ENCODE measurements at regions not wholly inside any gene's neighbourhood (a gene's known extent, or its start where the extent isn't known, plus 50 kb on each side); places are given as distances from the start of the nearest gene placed in this dataset.

GRCh38 chr2:191476901-191477300 is 201.0 kb upstream of the NABP1 start:
- no peak for DNase-seq

DNA sequence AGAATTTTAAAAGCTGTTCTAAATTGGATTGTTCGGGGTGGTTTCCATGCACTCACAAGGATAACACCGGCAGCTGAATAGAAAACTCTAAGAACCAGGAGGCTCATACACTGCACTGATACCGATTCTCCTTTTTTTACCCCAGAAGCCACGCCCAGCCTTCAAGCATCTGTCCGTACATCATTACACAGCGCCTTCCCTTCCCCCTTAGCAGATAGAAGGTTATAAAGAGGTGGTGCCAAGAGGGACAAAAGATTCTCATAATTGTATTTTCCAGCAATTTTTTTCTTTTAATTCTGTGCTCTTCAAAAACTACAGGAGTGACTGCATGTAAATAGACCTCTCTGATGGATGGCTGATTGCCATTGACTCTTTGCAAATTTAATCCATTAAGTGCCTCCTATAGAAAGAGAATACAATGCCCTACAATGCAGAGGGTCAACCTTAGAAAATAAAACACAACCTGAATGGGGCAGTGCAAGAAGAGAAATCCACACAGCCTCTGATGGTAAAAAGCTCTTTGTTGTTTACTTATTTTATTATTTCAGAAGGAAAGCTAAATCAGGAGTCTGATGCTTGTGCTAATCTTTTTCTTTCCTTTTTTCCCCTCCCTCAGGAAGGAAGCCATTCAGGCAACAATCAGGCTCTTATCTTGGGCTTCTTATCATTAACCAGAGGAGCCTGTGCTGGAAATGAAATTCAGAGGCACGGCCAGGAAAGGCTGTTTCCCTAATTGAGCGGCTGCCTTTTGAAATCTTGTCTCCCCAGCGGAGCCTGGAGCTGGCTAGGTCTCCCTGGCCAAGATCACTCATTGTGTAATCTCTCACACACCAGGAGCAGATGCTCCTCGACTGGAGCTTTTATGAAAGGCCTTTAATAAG is 198.9 kb upstream of the NABP1 start:
- DNase-seq = no peak

GRCh38 chr2:191479680-191480023 is 198.3 kb upstream of the NABP1 start:
- no peak for DNase-seq

- DNase-seq = no peak
Observed at GRCh38 chr2:191481305-191482070, 196.4 kb upstream of the NABP1 start.

- DNase-seq = no peak
Observed at GRCh38 chr2:191483117-191483516, 194.8 kb upstream of the NABP1 start.

DNA sequence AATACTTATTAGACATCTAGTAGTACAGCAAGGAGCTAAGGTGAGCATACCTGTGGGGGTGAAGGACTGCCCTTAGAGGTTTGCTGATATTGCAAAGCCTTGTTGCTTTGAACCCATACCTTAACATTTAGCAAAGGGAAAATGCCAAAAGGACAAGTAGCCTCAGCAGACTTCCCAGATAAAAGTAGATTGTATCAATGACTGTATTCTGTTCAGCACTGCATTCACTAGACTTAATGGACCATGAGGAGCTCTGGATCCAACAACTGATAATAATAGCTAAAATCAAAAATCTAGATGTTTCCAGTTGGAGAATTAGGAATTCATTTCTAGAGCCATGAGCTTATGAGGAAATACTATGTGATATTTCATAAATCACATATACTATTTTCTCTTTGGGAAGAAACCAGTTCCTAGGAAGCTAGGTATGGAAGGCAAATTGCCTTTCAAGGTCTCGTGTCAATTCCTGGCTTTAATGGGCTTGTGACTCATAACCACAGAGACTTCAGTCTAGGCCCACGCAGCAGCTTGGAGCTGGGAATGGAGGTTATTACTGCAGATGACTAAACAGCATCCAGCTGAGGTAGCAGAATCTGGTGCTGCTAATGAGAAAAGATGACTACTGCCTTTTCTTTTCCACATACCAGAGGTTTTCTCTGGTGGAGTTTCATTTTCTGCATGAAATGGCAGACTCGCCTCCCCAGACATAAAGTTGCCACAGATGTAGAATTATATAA is 191.2 kb upstream of the NABP1 start:
- DNase-seq = peak; percentile 10

DNA sequence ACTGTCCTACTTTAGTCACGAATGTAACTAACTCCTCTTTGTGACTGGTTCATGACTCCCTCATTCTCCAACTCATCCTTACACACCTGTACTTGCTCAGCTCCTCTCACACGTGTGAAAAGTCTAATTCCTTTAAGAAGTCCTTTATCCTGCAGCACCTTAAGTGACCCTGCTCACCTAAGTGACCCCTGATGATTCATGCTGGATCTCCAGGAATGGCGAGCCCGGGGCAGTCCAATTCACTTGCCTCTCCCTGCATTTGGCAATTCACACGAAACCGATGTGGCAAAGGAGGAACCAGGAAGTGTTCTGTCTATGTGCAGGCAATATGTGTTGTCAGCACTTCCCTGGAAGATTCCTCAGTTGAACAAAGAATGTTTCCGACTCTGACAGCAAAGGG is 189.8 kb upstream of the NABP1 start:
- DNase-seq = no peak

DNA sequence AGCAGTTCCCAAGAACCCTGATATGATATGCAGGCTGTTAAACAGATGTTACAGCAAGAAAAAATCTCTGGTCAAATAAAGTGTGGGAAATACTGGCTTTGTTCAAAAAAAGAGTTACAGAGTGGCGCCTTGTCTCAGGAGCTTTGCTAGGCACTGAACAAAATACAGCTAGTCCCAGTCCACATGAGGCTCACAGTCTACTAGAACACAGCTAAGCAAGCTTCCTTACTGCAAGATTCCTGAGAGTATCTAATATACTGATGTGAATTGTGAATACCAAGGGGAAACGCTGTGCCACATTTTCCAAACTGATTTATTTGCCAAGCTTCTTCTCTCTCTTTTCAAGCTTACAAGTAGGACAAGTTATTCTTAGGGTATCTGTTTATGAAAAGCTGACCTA is 188.8 kb upstream of the NABP1 start:
- DNase-seq = no peak

DNA sequence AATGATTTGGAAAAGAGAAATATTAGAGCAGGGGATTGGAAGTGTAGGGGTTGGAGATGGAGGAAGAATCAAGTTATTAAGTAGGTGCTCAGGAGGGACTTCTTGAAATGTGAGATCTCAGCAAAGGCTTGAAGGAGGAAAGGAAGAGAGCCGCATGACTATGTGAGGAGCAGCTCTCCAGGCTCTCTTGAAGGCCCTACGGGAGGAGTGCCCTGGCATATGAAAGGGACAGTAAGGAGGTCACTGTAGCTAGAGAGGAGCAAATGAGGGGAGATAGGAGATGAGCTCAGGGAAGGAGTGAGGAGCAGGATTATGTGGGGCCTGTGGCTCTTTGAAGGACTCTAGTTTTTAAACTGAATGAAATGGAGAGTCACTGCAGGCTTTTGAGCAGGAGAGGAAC is 181.1 kb upstream of the NABP1 start:
- no peak for DNase-seq

DNA sequence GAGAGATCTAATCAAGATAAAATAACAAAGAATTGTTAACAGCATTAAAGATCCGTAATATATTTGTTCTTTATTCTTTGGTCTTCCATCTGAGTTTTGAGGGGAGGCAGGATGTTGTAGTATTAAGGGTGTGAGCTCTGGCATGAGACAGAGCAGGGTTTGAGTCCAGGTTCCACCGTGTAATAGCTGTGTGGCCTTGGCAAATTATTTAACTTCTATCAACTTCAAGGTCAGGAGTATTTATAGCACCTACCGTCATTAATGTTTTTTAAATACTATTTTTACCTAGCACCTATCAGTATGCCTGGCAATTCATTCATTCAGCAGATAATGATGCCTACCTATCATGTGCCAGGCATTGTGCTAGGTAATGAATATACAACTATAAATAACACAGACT is 180.1 kb upstream of the NABP1 start:
- DNase-seq = no peak

- no peak for DNase-seq
Observed at GRCh38 chr2:191499050-191499449, 178.9 kb upstream of the NABP1 start.

GRCh38 chr2:191499874-191500565 is 177.9 kb upstream of the NABP1 start:
- DNase-seq = no peak

DNA sequence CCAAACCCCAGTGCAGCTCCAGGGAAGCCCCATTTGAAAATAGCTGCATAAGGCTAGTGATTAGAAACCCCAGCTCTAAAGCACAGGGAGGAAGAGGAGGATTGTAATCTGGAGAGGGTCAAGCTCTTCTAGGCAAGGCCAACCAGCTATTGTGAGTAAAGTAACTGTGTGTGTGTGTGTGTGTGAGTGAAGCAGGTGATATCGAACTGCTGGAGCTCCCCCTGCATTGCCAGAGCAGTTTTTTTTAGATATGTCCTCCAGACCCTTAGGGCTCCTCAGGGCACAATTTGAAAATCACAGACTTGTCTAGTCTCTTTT is 177.4 kb upstream of the NABP1 start:
- no peak for DNase-seq

DNA sequence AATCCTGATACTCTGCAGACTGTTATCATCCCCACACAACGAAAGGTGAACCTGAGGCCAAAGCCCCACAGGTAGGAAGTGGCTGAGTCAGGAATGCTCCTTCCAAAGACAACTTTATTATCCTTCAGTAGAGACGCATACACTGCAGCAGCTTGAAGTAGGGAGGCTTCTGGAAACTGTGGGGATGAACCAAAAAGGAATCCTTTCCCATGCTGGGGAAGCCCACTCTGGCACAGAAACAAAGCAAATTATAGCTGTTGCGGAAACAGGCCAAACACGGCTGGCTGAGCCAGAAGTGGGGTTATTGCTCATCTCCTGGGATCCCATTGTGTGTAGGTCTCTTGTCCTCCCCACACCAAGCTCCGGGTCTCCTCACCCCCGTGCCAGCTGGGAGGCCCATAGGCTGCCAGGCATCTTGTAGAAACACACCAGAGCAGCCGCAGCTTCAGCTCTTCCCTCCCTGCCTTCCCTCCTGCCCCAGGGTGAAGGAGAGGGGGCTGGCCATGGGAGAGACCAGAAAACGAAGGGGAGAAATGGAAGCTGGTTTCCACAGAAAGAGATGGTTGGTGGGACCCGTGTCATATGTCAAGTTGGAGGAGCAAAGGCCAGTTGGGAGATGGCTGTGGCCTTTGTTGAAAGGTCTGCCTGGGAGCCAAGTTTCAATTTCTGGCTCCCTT is 176.9 kb upstream of the NABP1 start:
- peak; percentile 24 for DNase-seq

DNA sequence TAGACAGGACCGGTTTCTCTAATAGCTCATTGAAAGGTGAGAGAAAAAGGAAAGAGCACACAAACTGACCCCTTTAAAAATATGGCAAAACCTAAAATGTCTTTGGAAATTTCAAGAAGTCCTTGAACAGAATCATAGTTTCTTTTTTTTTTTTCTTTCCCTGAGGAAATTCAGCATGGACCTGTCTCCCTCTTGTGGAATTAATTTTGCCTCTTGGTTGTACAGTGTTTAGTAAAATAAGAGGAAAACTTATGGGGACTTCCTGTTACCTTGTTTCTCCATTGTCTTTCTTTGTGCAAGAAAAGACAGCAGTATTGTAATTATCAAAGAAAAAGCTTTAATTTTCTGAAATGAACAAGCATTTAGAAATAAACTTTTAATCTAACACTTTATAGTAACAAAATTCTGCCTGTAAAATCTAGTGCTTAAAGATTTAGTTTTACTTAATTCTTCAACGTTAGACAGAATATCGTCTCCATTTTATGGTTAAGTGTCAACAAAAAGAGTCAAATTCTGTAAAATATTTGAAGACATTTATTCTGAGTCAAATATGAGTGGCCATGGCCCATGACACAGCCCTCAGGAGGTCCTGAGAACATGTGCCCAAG is 176.3 kb upstream of the NABP1 start:
- peak; percentile 64 for DNase-seq

DNA sequence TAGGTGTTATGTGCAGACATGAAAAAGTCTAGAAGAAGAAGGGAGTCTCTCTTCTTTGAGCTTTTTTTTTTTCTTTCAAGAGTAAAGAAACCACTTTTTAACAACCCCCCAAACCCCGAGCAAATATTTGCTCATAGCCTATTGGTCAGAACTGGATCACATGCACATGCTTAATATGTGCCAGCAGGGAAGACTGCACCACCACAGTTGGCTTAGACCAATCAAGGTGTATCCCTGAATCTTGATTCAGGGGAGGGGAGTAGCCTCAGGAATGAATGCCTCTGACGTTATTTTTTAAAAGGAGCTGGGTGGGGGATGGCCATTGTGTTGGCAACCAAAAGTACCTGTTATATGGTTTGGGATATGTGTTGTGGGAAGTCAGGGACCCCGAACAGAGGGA is 171.4 kb upstream of the NABP1 start:
- DNase-seq = no peak

DNA sequence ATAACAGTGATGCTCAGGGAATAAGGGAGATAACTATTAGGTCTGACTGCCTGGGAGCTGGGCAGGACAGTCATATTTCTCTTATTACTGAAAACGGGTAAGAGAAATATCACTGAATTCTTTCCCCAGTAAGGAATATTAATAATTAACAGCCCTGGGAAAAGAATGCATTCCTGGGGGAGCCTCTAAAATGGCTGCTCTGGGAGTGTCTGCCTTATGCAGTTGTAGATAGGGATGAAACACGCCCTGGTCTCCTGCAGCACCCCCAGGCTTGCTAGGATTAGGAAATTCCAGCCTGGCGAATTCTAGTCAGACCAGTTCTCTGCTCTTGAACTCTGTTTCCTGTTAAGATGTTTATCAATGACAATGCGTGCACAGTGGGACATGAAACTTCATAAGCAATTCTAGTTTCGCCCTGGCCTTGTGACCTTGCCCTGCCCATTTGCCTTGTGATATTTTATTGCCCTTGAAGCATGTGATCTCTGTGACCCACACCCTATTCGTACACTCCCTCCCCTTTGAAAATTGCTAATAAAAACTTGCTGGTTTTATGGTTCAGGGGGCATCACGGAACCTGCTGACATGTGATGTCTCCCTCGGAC is 170.6 kb upstream of the NABP1 start:
- DNase-seq = peak; percentile 33

DNA sequence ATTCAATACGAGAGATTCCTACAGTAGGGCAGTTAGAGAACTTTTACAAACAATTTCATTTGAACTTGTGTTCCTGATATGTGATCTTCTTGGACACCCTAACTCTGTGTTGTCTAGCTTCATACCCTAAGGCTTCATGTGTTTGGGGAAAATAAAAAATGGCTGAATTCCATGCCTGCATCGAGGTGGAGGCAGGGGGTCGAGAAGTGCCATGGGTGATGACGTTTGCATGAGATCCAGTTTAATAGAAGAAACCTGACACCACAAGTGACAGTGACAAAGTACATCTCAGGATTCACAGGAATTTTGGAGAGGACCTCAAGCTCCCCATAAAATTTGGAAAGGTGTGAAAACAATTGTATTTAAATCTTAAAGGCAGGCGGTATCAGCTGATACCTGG is 169.2 kb upstream of the NABP1 start:
- no peak for DNase-seq

DNA sequence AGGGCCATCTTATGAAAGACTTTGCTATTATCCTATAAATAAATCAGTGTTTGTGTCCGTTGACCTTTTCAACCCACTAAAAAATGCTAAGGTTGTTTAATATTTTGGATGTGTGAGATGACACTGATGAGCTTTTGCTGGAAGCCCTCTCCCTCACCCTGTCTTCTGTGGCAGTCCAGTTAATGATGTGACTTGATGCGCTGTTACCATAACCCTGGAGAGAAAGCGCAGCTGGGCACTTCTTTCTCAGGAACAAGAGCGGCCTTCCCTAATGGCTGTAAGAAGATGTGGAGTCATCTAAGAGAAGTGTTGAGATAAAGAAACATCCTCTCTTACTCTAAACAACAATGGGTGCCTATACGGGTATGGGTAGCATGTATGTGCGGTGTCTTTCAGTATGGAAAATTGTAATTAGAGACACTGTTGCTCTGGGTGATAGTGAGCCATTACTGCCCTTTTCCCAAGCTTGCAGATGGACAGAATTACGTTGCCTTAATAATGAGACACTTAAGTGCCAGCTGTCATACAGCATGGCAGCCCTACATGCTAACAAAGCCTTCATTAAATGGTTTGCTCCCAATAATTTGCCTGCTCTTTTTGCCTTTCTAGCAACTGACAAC is 165.6 kb upstream of the NABP1 start:
- no peak for DNase-seq

DNA sequence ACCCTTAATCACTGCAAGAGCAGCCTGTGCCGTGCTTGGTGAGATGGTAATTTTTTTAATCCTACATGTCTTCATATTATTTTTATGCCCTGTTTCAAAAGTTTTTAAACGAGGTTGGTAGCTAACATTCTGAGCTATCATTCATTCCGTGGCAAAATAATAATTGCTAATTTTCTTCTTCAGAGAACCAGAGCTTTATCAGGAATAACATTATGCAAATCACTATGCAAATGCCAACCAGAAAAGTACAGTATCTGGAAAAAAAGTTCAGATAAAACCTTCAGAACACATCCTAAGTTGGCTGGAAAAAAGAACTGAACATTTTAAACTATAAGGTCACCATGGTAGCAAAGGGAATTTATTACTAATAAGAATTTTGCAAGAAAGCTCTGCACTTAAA is 165.1 kb upstream of the NABP1 start:
- no peak for DNase-seq

DNA sequence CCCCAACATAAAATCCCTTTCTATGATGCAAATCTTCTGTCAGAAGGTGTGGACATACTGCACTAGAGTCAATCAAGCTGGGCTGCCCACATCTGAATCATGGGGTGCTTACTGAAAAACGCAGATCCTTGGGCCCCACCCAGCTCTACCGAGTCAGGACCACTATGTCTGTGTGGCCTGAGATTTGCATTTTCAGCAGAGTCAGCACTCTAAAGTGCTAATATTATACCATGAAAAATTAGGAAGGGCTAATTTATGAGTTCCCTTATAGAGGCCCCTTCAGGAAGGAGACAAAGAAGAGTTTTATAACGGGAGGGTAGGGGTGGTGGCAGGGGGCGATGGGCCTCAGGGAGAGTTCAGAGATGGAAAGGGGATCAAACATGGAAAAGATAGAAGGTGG is 163.3 kb upstream of the NABP1 start:
- no peak for DNase-seq

All from DMS53 (cell line).